ENCODE measurements at regions not wholly inside any gene's neighbourhood (a gene's known extent, or its start where the extent isn't known, plus 50 kb on each side); places are given as distances from the start of the nearest gene placed in this dataset.

GRCh38 chr16:8397223-8397622 lies 193.1 kb downstream of the TMEM114 start:
- Histone ChIP-seq H3K4me2 (no peak overlapping the region), H3K4me1 (ENCODE audit: insufficient read depth) (no peaks in the 10 kb centered on the region), H3K27me3 (no peaks in the 10 kb centered on the region), H3K27ac (no peak overlapping the region), H3K9me3 (ENCODE audit: low read depth) (no peaks in the 10 kb centered on the region), H4K20me1 (ENCODE audit: insufficient read depth, poor library complexity, severe bottlenecking) (no peaks in the 10 kb centered on the region), H3K36me3 (replicated peaks; ENCODE audit: insufficient read depth, low read depth) (no peaks in the 10 kb centered on the region), H3K79me2 (no peaks in the 10 kb centered on the region), H3K9me2 (replicated peaks; ENCODE audit: insufficient read depth) (no peaks in the 10 kb centered on the region), H2AFZ (no peak overlapping the region), H3K4me3 (no peak overlapping the region)
- DNase-seq (ENCODE audit: low spot score): no peak
- TF ChIP-seq EZH2 (IDR thresholded peaks at IDR 0.05; ENCODE audit: borderline replicate concordance): no peak
- no peak for TF ChIP-seq EZH2phosphoT487 (IDR thresholded peaks at IDR 0.05; ENCODE audit: low read depth, severe bottlenecking, unreplicated experiment)
- TF ChIP-seq CTCF (IDR thresholded peaks at IDR 0.05; ENCODE audit: poor library complexity): no peak
- 77% methylated on average over 5 of the region's 5 CpGs for WGBS (ENCODE audit: low lambda C conversion rate, missing lambda C conversion rate)

- Histone ChIP-seq H3K36me3 (replicated peaks; ENCODE audit: insufficient read depth, low read depth) (no peaks in the 10 kb centered on the region), H3K27ac (no peak overlapping the region), H3K4me3 (no peak overlapping the region), H3K4me2 (no peak overlapping the region), H3K27me3 (no peaks in the 10 kb centered on the region), H4K20me1 (ENCODE audit: insufficient read depth, poor library complexity, severe bottlenecking) (no peaks in the 10 kb centered on the region), H3K4me1 (ENCODE audit: insufficient read depth) (no peaks in the 10 kb centered on the region), H3K9me3 (ENCODE audit: low read depth) (no peaks in the 10 kb centered on the region), H3K79me2 (no peaks in the 10 kb centered on the region), H2AFZ (no peak overlapping the region), H3K9me2 (replicated peaks; ENCODE audit: insufficient read depth) (no peaks in the 10 kb centered on the region)
- DNase-seq (ENCODE audit: low spot score): no peak
- 73% methylated on average over 5 of the region's 5 CpGs for WGBS (ENCODE audit: low lambda C conversion rate, missing lambda C conversion rate)
- TF ChIP-seq EZH2 (IDR thresholded peaks at IDR 0.05; ENCODE audit: borderline replicate concordance) (no peak), EZH2phosphoT487 (IDR thresholded peaks at IDR 0.05; ENCODE audit: low read depth, severe bottlenecking, unreplicated experiment) (no peak), CTCF (IDR thresholded peaks at IDR 0.05; ENCODE audit: poor library complexity) (no peak)
Measured at GRCh38 chr16:8396463-8396862, 193.8 kb downstream of the TMEM114 start.

- no peak overlapping the region for H3K4me2 ChIP-seq
- no peak overlapping the region for H2AFZ ChIP-seq
- H3K4me3 ChIP-seq: no peak overlapping the region
- H3K27me3 ChIP-seq: no peaks in the 10 kb centered on the region
- no peaks in the 10 kb centered on the region for H3K4me1 ChIP-seq (ENCODE audit: insufficient read depth)
- H3K9me2 ChIP-seq (replicated peaks; ENCODE audit: insufficient read depth): no peaks in the 10 kb centered on the region
- 34% methylated on average over 3 of the region's 3 CpGs for WGBS (ENCODE audit: low lambda C conversion rate, missing lambda C conversion rate)
- no peaks in the 10 kb centered on the region for H3K36me3 ChIP-seq (replicated peaks; ENCODE audit: insufficient read depth, low read depth)
- no peaks in the 10 kb centered on the region for H3K9me3 ChIP-seq (ENCODE audit: low read depth)
- no peaks in the 10 kb centered on the region for H3K79me2 ChIP-seq
- no peak overlapping the region for H3K27ac ChIP-seq
- no peaks in the 10 kb centered on the region for H4K20me1 ChIP-seq (ENCODE audit: insufficient read depth, poor library complexity, severe bottlenecking)
- no peak for TF ChIP-seq EZH2 (IDR thresholded peaks at IDR 0.05; ENCODE audit: borderline replicate concordance)
- no peak for TF ChIP-seq CTCF (IDR thresholded peaks at IDR 0.05; ENCODE audit: poor library complexity)
- no peak for TF ChIP-seq EZH2phosphoT487 (IDR thresholded peaks at IDR 0.05; ENCODE audit: low read depth, severe bottlenecking, unreplicated experiment)
- DNase-seq (ENCODE audit: low spot score): peak; percentile 40
Measured at GRCh38 chr16:8391257-8391656, 199.1 kb downstream of the TMEM114 start.

- Histone ChIP-seq H3K4me3 (no peak overlapping the region), H2AFZ (no peak overlapping the region), H3K4me1 (ENCODE audit: insufficient read depth) (no peaks in the 10 kb centered on the region), H3K4me2 (no peak overlapping the region), H3K79me2 (no peaks in the 10 kb centered on the region), H3K9me2 (replicated peaks; ENCODE audit: insufficient read depth) (no peaks in the 10 kb centered on the region), H3K27ac (no peak overlapping the region), H3K36me3 (replicated peaks; ENCODE audit: insufficient read depth, low read depth) (no peaks in the 10 kb centered on the region), H3K27me3 (no peaks in the 10 kb centered on the region), H3K9me3 (ENCODE audit: low read depth) (no peaks in the 10 kb centered on the region), H4K20me1 (ENCODE audit: insufficient read depth, poor library complexity, severe bottlenecking) (no peaks in the 10 kb centered on the region)
- no peak for DNase-seq (ENCODE audit: low spot score)
- 87% methylated on average over 3 of the region's 3 CpGs for WGBS (ENCODE audit: low lambda C conversion rate, missing lambda C conversion rate)
- no peak for TF ChIP-seq CTCF (IDR thresholded peaks at IDR 0.05; ENCODE audit: poor library complexity)
Measured at GRCh38 chr16:8388684-8389083, 201.6 kb downstream of the TMEM114 start.
